Left renal pelvis (tissue), 4 donors: ENCODE measurements at regions not wholly inside any gene's neighbourhood (a gene's known extent, or its start where the extent isn't known, plus 50 kb on each side); places are given as distances from the start of the nearest gene placed in this dataset.

Experiments used
- DNase-seq, 4 donors: peaks; one replicate each; pipeline ENCODE4 v3.0.0-alpha.2; 2013; ENCODE audit warnings: low read depth in 4 of 4, low spot score in 3 of 4

DNA sequence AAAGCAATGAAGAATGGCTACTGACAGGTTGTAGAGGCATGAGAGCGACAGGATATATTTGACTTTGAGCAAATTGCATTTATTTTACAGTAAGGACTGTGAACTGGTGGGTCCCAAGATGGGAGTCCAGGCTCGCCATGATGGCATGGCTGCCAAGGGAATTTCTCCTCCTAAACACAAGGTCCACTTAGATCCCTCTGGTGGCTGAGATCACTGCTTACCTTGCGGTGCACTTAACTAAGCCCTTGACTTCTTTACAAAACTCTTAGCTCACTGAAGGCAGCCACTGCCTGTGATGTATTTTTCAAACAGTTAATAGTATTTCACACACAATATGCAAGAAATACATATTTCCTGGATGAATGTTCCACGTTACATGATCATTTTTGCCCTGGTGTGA lies 50.3 kb upstream of the SORBS2 start:
- no peak for DNase-seq

GRCh38 chr4:185863946-185864345 lies 52.0 kb upstream of the SORBS2 start:
- DNase-seq: no peak

GRCh38 chr4:185865901-185866328 lies 53.9 kb upstream of the SORBS2 start:
- no peak for DNase-seq

DNA sequence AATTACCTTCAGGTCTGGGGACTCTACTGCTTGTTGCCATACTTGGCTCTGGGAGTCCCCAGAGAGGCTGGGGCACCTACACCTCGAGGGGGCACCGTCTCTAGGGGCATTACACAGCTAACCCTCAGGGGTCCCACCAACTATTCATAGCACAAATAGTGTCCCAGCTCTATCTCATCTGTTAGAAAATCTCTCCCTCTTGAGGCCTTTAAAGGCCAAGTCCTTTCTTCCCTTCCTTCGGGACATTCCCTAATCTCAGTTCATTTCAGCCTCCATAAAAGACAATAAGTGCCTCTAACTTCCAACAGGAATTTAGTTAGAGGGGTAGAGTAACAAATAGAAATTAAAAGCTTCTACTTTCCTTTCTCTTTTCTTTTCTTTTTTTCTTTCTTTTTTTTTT lies 55.8 kb upstream of the SORBS2 start:
- DNase-seq: no peak

GRCh38 chr4:185868983-185869382 lies 57.0 kb upstream of the SORBS2 start:
- no peak for DNase-seq

DNA sequence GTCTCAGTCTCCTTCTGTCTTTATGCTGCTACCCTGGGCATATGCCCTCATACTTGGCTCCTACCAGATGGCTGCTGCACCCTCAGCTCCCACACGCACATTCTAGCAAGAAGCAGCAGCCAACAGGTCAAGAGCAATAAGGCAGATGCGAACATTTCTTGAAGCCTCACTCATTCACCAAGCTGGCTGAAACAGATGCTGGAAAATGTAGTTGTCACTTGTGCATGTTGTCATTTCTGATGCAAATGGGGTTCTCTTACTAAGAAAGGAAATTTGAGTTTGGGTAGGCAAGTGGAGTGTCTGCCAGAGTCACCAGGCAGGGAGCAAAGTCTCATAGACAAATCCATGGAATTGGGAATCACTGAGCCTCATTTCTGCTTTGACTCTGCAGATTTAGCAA lies 57.4 kb upstream of the SORBS2 start:
- no peak for DNase-seq

DNA sequence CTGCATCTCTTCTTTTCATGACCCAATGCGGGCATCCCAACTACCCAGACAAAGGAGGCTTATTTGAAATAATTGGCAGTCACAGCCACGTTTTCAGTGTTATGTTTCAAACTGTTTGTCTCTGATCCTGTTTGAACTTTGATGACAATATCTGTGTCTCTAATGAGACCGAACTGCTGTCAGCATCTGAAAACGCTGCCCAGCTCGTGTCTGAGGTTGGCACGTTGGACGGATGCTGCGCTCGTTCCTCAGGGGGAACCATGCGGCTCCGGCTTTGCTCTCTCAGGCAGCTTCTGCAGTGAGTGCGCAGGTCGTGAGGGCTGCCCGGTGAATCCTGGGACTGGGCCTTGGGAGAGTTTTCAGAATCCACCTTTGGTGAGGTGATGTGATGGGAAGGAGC lies 58.4 kb upstream of the SORBS2 start:
- no peak for DNase-seq

DNA sequence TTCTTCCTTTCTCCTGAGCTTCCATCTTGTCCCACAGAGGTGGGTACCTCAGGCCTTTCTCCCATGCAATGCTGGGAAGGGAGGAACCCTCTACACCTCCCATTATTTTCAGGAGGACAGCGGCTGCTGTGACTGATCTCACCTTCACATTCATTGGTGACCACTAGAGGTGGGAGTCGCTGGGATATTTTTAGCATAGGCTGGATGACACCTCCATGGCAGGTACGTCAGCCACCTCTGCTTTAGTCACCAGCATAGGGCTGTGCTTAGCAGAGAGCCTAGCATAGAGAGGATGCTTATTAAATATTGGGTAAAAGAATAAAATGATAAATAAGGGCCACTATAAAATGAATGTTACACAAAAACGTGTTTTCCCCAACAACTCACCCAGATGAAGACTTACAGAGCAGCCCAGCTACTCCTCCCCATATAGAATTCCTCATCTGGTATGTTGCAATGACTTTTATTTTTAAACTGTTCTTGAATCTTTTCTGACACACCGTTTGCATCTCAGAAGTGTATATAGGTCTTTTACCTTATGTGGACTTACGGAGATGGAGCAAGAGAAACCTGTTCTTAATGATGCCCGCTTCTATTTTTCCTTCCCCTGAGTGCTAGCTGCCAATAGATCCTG lies 60.9 kb upstream of the SORBS2 start:
- DNase-seq: no peak

DNA sequence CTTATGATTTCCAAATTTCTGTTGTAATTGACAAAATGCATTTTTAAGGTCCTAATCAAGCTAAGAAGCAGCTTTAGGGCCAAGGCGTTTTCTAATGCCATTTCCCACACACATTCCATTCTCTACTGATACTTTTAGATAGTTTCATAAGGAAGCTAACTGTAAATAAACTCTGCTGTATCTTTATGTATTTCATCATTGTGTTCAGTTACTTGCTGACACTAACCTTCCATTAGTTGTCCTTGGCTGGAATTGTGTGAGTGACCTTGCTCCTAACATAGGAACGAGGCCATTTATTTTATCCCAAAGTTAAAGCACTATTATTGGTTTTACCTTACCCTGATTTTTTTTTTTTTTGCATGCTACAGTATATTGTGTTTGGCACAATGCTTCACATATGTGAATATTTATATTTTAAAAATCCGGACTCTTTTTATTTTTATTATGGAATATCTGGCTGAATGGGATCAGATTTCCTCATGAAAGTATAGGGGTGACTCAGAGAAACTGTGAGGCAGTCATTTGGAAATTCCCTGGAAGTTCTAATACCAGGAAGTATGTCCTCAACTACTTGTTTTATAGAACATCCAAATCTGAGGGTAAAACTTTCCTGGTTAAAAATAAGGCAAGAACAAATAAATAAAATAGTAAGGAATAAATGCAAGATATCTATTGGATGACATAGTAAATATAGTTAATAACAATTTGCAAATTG lies 62.7 kb upstream of the SORBS2 start:
- no peak for DNase-seq

DNA sequence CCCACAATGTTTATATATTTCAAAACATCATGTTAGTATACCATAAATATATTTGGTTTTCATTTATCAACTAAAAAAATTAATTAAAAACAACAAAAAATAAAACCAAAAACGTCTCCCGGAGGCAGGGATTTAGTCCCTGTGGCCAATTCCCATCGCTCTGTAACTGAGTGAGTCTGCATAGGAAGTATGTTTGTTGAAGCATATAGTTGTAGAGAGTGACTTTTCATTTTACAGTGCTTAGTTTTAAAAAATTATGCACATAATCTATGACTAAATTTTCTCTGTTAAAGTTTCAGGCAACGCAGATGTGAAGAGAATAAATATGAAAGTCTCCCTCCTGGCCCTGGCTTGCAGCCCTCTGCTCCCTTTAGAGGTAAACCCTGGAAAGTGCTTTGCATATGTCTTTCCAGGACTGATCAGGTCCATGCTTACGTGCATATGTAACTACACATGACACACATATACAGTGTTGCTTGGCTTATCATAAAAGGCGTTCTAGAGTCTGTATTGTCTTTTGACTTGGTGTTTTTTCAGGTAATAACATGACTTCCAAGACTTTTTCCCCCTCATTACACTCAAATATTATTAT lies 63.4 kb upstream of the SORBS2 start:
- no peak for DNase-seq

- no peak for DNase-seq
Measured at GRCh38 chr4:185878633-185879032, 66.6 kb upstream of the SORBS2 start.

- no peak for DNase-seq
Measured at GRCh38 chr4:185879666-185880312, 67.8 kb upstream of the SORBS2 start.

GRCh38 chr4:185880571-185880970 lies 68.6 kb upstream of the SORBS2 start:
- no peak for DNase-seq

DNA sequence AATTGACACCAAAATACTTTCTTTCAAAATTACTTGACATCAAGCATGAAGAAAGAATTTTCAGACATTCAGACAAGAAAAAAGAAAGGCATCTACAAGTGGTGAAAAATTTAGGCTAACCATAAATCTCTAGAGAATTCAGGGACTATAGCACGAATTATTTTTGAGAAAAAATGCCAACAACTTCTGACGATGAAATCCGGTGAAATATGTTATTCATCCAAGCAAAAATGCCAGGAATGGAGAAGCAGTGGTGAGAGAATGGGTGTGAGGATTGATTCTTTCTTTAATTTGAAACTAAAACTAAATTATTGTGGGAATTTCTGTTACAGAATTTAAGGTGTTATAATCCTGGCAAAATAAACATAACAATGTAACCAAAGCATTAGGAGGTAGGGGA lies 69.4 kb upstream of the SORBS2 start:
- DNase-seq: no peak

DNA sequence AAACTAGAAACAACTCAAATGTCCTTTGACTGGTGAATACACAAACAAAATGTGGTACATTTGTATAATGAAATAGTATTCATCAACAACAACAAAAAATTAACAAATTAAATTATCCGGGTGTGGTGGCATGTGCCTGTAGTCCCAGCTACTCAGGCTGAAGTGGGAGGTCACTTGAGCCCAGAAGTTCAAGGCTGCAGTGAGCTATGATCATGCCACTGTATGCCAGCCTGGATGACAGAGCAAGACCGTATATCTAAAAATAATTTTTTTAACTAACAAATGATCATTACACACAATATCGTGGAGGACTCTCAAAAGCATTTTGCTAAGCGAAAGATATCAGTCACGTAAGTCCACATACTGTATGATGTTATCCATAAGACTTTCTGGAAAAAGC lies 71.6 kb upstream of the SORBS2 start:
- no peak for DNase-seq

DNA sequence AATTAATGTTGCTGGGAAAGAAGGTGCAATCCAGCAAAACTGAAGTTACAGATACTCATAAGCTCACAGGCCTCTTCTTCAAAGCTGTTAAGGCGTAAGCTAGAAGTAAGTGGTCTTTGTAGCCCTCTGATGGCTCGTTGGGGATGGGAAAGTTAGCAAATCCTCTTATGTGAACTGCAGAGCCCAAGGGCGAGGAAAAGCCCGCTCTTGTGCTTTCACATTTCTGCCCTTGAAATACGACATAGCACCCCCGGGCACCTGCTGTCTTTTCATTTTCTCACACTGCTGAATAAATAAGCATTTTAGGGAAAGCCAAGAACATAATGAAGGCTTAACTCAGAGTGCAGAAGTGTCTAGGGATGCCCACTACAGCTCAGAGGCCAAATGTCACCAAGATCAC lies 73.1 kb upstream of the SORBS2 start:
- no peak for DNase-seq

DNA sequence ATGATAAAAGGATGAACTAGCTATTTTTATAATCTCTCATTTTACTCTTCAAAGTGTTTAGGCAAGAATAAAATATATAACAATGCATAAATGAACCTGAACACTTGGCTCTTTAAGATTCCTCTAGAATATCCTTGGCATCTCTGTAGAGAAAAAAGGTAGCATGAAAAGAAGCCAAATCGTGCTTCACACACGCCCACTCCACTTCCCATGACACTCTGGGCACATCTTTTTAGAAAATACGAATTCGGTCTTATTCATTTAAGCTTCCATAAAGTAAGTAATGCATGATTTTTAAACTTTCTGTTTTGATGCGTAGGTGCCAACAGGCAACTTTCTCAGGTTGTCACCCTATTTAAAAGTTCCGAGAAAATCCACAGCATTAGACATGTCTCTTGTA lies 73.6 kb upstream of the SORBS2 start:
- DNase-seq: no peak

DNA sequence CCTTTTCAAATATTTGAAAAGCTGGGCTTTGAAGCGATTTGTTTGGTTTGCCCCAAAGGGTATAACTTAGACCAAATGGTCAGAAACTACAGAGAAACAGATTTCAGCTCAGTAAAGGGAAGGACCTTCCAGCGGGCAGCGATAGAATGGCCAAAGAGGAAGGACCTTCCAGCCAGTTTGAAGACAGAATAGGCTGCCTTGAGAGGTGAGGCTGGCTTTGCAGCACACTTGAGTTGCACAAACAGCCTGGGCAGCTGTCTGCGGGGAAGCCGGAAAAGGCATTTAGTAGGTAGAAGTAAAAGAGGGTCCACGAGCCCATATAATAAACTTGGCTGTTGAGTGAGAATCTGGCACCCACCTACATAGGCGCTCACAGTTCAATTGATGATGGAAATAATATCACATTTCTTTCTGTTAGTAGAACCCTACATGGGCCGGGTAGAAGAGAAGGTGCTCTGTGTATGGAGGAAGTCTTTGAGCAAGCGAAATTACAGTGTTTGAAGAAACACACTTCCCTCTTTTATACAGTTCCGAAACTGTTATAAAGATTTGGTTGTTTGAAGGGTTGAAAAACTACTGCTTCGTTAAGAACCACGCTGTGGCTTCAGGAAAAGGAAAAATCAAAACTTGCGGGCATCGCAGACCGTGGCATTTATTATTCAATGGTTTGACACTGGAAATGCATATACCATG lies 75.0 kb upstream of the SORBS2 start:
- no peak for DNase-seq

DNA sequence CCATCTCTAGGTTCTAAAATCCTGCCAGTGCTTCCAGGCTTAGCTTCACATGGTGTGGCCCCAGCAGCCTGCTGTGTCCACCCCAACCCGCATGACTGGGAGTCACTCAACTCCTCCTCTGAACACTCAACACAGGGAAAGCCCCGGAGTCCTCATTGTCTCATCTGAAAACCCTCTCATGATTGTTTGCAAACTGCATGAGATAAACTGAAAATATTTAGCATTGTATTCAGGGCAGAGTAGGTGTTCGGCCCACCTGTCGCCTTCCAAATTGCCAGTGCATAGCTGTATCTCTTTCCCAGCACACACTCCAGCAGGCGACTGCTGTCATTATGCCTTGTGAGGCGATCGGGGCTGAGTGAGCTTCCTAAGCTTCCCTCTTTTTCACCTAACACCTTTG lies 76.7 kb upstream of the SORBS2 start:
- DNase-seq: no peak

GRCh38 chr4:185889585-185889984 lies 77.6 kb upstream of the SORBS2 start:
- no peak for DNase-seq

GRCh38 chr4:185890196-185890595 lies 78.2 kb upstream of the SORBS2 start:
- no peak for DNase-seq
